ENCODE measurements at regions not wholly inside any gene's neighbourhood (a gene's known extent, or its start where the extent isn't known, plus 50 kb on each side); places are given as distances from the start of the nearest gene placed in this dataset.
A peak's percentile ranks its signal among the peaks of the same experiment; 100 is the strongest.
"Not testable (repeated sequence)": the region's sequence is repeated elsewhere in the genome, so short reads cannot be mapped to it uniquely, and the experiment has no call there.

DNA sequence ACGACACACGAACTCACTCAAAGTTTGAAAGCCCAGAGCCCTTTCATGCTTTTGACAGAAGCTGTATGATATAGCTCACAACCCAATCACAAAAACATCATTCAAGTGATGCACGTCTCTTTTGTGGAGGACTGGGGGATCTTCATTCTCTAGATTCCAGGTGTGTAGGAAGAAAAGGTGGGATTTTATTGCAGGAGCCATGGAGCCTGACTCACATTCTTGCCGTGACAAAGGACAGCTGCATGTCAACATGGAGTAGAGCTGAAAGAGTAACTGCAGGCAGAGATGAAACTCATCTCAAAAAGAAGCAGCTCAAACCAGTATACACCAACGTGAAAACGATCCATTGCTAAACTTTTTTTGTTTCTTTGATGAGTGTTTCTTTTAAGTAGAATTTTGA is 50.9 kb upstream of the PDE1A start:
- no peak for DNase-seq (ENCODE audit: low read depth)

DNA sequence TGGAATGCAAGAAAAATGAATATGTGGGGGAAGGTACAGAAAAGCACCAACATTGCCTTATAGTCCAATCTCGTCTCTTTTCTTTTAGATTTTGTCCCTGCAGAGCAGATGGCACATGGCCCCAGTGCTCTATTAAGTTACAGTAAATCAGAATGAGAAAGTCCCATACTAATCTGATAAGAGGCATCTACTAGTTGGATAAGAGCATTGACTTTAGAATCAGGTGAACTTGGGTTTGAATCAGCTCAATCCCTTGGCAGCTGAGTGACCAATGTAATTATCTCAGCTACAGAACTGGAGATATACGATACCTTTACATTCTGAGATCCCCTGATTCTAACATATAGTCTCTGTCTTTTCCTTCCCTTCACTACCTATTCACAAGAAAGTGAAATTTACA is 54.8 kb upstream of the PDE1A start:
- no peak for DNase-seq (ENCODE audit: low read depth)

DNA sequence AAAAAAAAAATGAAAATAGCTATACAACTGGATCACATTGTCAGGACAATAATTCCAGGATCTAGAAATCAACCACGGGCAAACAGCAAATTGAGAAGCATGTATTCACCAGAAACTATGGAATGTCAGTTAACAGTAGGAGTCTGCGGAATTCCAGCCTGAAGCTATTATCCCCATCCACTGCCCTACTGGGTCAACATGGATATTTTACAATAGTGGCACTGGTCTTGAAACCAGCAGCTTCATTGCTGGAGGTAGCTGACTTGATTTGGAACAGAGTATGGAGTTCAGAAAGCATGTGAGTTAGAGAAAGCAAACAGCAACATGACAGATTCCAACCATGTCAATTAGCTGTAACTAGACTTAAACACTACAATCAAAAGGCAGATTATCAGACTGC is 55.7 kb upstream of the PDE1A start:
- DNase-seq (ENCODE audit: low read depth): no peak

DNA sequence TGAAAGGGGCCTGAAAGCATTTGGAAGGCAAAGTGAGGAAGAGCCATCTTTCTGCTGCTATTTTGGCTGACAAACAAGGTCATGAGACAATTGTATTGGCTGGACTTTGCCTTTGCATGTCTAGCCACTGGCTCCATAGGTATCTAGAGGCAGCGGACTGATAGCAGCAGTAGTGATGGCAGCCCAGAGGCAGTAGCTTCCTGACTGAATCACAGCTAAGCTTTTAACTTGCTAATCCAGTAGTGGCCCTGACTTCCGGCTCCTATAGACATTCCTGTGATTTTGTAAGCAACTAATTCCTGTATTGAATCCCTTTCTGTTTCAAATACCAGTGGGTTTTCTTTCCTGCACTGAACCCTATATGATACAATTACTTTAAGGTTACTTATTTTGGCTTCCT is 69.8 kb upstream of the PDE1A start:
- DNase-seq (ENCODE audit: low read depth): no peak

DNA sequence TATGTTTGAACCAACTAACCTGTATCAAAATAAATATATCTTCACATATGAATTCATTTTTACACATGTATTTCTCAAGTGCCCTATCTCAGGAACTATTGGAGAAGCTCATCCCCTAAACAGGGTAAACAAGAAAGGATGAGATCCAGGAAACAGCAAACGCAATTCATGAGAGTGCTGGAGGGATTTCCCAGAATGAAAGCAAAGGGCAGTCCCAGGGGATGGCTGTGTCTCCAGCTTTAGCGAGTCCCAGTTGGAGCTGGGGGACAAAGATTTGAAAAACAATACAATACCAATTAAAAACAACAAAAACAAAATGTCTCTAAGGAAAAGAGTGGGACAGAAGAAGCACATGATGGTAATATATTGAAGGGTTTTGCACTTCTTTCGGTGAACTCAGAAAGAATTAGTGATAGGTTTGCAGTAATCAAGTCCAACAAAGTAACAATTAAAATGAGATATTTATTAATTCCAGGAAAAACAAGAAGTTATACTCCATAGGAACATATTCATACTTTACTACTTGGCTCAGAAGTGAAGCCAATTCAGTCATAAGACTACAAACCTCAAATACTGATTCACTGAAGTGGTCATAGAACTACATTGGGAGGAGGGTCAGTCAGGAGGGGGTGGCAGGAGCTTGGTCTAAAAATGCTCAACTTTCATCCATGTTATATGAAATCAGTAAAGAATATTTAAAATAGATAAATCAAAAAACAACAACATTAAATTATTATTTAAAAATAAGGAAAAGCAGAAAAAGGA is 73.1 kb upstream of the PDE1A start:
- no peak for DNase-seq (ENCODE audit: low read depth)

DNA sequence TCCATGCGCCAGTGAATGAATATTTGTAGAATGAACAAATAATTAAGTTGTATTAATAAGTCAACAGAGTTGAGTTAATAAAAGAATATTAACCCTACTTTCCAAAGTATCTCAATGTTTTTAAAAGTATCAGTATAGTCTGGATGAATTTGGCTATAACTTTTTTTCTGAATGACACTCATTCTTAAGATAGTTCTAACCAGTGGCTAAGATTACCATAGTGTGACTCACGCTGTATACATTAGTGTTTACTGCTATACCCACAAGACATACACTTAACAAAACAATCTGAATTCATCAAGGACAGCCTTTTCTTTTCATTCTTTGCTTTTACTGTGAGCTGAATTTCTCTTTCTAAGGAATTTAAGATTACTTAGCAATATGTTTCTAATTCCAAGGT is 77.0 kb upstream of the PDE1A start:
- DNase-seq (ENCODE audit: low read depth): no peak

DNA sequence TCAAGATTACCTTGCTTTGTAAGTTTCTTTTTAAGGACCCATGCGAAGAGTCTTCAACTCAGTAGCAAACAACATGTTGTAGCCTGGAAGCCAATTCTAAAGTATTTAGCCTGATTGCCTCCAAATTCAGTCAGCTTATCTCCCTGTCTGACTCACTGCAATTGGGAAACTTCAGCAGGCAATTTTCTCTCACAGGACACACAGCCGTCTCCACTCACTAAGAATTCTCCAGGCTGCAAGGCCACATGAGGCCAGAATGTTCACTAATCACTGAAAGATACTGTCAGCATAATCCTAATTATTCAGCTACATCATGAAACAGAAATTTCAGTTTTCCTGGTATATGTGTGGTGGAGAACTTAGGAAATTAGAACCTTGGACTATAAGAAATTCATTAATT is 78.1 kb upstream of the PDE1A start:
- DNase-seq (ENCODE audit: low read depth): peak; percentile 51

DNA sequence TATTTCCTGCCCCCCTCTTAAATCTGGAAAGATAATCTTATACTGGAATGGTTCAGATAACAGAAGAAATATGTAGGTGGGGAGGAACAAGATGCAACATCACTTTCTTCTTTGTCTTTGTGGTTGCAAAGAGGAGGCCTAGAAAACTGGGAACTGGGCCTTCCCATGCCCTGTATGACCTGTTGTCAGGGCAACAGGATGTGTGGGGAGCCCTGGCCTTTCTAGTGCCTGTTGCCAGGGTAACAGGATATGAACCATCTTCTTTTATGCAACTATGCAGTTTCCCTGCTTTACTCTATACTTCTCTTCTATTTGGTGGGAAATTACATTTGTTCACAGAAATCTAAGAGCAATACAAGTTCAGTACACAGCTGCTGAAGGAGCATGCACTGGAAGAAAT is 79.8 kb upstream of the PDE1A start:
- DNase-seq (ENCODE audit: low read depth): peak; percentile 81

DNA sequence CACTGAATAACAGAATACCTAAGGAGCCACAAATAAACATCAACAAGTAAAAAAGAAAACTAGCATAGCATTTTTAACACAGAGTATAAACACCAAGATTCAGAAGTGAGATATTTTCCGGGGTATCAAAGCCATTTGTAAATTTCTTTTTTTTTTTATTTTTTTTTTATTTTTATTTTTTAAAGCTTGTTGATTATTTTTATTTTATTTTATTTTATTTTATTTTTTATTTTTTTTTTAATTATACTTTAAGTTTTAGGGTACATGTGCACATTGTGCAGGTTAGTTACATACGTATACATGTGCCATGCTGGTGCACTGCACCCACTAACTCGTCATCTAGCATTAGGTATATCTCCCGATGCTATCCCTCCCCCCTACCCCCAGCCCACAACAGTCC is 81.7 kb upstream of the PDE1A start:
- not testable (repeated sequence) for DNase-seq (ENCODE audit: low read depth)

DNA sequence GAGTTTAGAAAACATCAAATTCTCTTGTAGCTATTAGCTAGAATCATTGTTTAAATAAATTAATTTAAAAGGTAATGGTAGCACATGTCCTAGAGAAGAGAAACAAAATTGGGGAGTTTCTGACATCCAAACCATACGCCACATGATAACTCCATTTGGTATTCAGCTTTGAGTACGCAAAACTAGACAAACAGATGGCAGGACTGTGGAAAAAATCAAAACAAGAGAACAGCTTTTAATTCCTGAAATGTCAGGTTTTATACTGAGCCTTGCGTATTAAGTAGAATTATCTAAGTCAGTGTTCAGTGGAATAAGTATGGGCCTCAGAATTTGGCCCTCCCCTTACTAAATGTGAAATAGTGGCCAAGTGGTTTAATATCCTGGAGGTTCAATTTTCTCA is 82.4 kb upstream of the PDE1A start:
- no peak for DNase-seq (ENCODE audit: low read depth)

DNA sequence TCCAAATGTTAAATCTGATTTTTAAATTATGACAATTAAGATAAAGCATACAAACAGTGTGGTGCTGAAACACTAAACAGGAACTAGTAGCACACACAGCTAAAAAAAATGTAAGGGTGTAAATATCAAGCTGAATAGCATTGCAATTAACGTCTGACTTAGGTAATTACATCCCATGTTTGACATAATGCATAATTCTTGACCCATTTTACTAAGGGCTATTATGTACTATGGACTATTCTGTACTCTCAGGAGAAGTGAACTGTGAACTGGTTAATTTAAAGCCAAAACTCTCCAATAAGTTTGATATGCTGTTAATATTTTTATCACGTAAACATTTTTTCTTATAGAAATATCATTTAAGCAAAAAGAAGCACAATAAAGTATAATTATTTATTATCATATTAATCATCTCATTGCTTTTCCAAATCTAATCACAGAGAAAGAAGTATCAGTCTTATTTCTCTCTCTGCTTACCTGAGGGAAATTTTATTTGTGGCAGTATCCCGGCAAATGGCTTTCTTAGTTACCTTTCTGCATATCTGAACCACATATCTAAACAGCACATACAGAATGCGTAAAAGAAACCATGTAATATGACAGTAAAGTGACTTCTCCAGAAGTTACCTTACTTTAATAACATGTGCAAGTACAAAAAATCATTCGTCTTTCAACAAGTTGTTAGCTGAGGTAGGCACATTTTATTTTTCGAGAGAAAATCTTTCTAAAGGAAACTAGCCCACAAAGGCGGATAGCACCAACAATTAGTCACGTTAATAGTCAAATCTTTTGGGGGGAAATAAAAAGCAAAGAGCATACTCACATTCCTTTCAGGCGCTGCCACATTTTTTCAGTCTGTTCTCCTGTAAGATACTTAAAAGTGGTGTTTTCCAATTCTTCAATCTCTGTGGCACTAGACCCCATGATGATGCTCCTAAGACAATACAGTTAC is 94.9 kb upstream of the PDE1A start:
- peak; percentile 9 for DNase-seq (ENCODE audit: low read depth)

DNA sequence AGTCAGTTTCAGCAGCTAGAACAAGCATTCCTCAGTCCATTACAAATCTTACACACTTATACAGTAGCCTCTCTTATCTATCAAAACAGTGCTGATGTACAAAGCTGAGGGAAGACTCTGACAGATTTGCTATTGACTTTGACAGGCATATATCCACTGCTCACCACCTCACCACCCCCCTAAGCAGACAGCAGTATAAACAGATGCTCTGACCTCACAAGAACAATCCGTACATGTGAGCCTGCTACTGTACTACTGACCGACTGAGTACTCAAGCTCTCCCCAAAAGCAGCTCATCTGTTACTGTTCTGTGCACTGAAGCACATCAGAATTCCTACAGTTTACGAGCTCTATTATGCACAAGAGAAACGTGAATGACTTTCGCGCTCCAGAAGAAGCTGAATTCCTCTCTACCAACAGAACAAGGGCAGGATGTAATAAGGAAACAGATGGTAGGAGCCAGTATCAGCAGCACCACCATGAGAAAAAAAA is 95.6 kb upstream of the PDE1A start:
- peak; percentile 81 for DNase-seq (ENCODE audit: low read depth)

DNA sequence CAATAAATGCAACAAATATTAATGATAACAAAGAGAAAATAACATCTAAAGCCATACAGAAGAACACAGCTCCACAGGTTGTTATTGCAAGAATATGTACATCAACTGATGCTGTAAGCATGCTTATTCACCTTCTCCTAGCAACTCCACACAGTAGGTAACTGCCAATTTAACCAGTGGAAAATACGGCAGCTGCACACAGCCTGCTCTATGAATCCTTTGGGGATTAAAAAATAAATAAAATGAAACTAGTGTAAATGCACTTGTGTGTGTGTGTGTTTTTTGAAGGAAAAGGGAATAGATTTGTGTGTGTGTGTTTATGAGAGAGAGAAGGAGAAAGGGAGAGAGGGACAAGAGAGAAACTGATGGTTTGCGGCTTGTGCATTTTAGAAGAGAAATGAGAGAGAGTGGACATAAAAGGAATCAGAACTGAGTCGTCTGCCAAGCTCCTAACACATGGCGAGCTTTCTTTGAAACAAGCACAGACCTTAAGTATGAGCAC is 96.2 kb upstream of the PDE1A start:
- DNase-seq (ENCODE audit: low read depth): no peak

DNA sequence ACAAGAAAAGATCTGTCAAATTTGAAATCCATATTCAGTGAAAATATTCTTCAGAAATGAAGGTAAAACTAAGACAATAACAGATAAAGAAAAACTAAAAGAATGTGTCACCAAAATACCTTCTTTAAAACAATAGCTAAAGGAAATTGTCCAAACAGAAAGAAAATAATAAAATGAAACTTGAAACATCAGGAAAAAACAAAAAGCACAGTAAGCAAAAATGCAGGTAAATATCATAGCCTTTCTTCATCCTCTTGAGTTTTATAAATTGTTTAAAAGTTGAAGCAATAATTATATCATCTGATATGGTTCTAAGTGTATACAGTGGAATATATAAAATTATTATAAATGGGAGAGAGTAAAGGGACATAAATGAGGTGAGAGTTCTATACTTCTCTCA is 103.8 kb upstream of the PDE1A start:
- no peak for DNase-seq (ENCODE audit: low read depth)

DNA sequence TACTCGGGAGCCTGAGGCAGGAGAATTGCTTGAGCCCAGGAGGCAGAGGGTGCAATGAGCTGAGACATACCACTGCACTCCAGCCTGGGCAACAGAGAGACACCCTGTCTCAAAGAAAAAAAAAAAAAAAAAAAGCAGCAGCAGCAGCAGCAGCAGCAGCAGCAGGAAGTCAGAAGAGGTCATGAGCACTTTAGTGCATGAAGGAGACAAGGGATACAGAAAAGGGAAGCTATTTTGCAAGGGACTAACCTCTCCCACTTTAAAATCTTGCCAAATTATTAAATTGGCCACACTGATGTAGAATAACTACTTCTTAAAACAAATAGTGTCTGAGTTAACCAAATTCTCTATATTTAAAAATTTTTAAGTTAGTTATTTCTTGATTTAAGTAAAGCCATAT is 113.4 kb upstream of the PDE1A start:
- DNase-seq (ENCODE audit: low read depth): no peak

DNA sequence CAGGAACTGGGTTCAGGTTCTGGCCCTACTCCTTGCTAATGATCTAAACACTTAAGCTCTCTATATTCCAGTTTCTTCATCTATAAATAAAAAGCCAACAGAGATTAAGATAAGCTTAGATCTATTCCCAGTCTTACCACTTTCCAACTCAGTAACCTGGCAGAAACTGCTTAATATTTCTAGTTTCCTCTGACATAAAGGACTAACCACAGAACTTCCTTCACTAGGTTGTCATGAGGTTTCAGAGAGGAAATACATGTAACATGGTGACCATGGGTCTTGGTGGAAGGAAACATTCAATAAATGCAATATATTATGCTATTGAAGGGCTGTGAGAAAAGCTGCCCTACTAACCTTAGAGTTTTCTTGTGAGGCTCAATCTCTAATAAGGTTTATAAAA is 114.4 kb upstream of the PDE1A start:
- DNase-seq (ENCODE audit: low read depth): no peak

DNA sequence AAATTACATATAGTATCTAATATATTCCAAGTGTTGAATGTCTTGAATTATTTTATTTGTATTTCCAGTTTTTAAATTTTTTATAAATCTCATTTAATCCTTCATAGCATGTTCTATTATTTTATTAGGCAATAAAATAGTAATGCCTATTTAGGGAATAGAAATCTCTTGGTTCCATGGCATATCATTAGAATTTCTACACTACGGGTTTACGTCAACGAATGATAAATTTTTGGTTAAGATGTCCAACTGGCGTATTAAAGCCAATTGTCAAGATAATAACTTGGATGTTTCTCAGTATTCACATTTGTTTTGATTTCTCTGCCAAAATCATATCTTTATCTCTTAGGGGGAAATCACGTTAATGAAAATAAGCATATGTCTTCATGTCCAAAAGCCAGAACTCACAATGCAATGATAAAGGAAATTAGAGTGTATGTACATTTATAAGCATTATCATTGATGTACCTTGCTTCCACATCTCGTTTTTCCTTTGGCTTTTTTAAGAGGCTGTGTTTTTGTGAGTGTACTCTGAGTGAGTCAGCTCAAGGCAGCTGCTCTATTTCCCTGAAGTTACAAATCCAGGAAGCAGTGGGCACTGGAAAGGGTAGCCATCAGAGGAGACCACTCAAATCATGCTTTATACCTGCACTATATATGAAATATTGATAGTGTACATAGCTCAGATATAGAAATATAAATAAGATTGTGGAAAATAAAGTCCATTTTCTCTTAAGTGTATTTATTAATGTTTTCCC is 115.8 kb upstream of the PDE1A start:
- no peak for DNase-seq (ENCODE audit: low read depth)

DNA sequence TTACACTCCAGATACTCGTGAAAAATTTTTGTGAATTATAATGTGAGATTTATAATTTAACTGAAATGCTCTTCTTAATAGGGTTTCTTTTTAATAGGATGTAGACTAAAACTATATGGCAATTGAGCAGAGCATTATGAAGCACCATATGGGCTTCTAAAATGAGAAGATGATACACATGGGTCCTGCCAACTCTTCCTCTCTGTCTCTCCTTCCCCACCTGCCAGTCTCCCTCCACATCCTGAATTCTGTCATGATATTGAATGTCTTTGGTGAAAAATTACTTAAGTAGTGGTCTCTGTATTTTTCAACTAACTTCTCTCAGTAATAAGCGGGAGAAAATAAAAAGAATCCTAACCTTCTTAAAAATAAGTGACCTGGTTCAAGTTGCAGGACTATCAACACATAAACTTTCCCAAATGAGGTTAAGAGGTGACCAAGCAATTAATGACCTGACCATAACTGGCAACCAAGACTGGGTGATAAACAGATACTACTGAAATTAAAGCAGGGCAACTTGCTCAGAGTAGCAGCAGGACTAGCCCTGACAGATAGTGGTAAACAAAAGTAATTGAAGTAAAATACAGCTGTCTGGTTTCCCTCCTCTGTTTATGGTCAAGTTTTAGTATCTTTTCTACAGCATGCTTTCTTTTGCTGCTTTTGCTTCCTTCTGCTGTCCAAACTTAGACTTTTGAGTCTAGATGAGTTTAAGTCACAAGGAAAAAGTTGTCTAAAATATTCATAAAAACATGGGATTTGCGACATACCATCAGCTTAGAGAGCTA is 117.1 kb upstream of the PDE1A start:
- DNase-seq (ENCODE audit: low read depth): no peak

DNA sequence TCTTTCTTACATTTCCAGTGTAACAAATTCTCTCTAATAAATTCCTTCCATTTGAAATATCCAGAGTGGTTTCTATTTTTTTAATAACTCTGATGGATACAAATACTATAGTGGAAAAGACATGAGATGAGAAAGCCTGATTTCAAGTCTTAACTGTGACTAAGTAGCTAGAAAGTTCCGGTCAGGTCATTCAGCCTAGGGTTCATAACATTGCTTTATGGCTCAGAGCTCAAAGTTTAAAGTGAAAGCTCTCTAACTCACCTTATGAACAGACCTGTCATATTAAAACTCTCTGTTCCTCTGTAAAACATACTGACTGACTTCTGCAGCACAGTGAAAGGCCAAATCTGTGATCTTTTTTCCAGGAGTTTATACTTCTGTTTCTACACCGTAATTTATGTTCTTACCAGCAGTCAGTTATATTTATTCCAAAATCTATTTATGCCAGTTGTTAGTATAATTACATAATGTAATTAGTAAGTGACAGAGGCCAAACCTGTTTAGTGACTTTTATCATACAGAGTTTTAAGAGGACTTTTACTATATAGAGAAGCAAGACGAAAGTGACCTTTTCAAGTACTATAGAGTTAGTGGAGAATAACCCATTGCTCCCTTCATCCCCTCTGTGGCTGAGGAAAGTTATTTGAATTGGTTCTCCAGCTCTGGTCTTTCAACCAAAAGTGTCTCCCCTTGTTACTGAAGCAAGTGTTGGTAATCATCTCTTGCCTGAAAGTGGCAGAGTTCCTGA is 118.8 kb upstream of the PDE1A start:
- peak; percentile 26 for DNase-seq (ENCODE audit: low read depth)

Data from M059J (cell line).